Testis (tissue), 2 donors: ENCODE measurements at regions not wholly inside any gene's neighbourhood (a gene's known extent, or its start where the extent isn't known, plus 50 kb on each side); places are given as distances from the start of the nearest gene placed in this dataset.

Experiments
- CTCF ChIP-seq, 3 experiments: fragments of 450-650 bp in 2 of 3; fragments of 200-600 bp in 1 of 3; sonication (generic) in 1 of 3; IDR thresholded peaks; one replicate each; pipeline ENCODE4 v1.5.1; 2016 to 2019; ENCODE audit warnings: antibody characterized with exemption in 3 of 3, mild to moderate bottlenecking in 2 of 3, moderate library complexity in 1 of 3
- POLR2A ChIP-seq: fragments of 450-650 bp; IDR thresholded peaks from one replicate; pipeline ENCODE4 v1.6.1; 2017; ENCODE audit warnings: antibody characterized with exemption, mild to moderate bottlenecking, moderate library complexity

- TF ChIP-seq CTCF (IDR thresholded peaks at IDR 0.05) (no peak), POLR2A (no peak)
Observed at GRCh38 chr13:30523211-30523610, 57.5 kb upstream of the HMGB1 start.
